PFSK-1 (cell line): ENCODE measurements at regions not wholly inside any gene's neighbourhood (a gene's known extent, or its start where the extent isn't known, plus 50 kb on each side); places are given as distances from the start of the nearest gene placed in this dataset.

Experiments used
- FOXP2 ChIP-seq: optimal IDR thresholded peaks from 2 replicates; pipeline ENCODE3; 2011; ENCODE audit warnings: borderline replicate concordance, control low read depth, inconsistent platforms; ENCODE audit not compliant: insufficient read depth; ENCODE audit errors: extremely low read length, extremely low read depth
- POLR2AphosphoS5 ChIP-seq: IDR thresholded peaks from 2 replicates; pipeline ENCODE4 v1.6.1; 2012; ENCODE audit warnings: low read depth, mild to moderate bottlenecking, control low read depth, low read length, moderate library complexity
- REST ChIP-seq, 2 experiments: IDR thresholded peaks; 2 replicates each; pipeline versions ENCODE4 v1.6.1 to v1.8.0; 2011 to 2012; ENCODE audit warnings: low read depth in 2 of 2, low read length in 2 of 2, control low read depth in 1 of 2, inconsistent platforms in 1 of 2, mild to moderate bottlenecking in 1 of 2, moderate library complexity in 1 of 2; ENCODE audit not compliant: insufficient read depth in 1 of 2
- SIN3A ChIP-seq: IDR thresholded peaks from 2 replicates; pipeline ENCODE4 v1.6.1; 2012; ENCODE audit warnings: mild to moderate bottlenecking, low read length, moderate library complexity, borderline replicate concordance; ENCODE audit not compliant: insufficient read depth
- TAF1 ChIP-seq: IDR thresholded peaks from 2 replicates; pipeline ENCODE4 v1.6.1; 2012; ENCODE audit warnings: low read length, control low read depth, borderline replicate concordance; ENCODE audit not compliant: insufficient read depth

DNA sequence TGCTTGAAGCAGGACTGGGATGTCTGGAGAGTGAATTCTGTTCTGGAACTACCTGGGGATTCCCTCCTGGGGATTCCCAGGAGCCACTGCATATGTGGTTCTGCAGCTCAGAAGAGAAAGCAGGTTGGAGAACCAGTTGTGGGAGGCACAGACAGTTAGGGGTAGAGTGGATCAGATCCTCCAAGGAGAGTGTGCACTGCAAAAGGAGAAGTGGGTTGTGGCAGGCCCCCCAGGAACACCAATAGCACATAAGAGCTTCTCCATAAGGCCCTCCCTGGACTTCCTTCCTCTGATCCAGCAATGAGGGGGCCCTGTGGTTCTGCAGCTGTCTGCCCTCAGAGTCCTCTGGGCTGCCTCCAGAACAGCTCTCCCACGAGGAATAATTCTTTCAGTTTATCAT lies 369.2 kb upstream of the CNR1 start:
- TF ChIP-seq REST (IDR thresholded peaks at IDR 0.05; ENCODE audit: insufficient read depth in 1 of 2, low read depth in 2 of 2, low read length in 2 of 2): no peak
- no peak for TF ChIP-seq SIN3A
- TF ChIP-seq FOXP2: no peak
- no peak for TF ChIP-seq POLR2AphosphoS5
- TF ChIP-seq TAF1: no peak

DNA sequence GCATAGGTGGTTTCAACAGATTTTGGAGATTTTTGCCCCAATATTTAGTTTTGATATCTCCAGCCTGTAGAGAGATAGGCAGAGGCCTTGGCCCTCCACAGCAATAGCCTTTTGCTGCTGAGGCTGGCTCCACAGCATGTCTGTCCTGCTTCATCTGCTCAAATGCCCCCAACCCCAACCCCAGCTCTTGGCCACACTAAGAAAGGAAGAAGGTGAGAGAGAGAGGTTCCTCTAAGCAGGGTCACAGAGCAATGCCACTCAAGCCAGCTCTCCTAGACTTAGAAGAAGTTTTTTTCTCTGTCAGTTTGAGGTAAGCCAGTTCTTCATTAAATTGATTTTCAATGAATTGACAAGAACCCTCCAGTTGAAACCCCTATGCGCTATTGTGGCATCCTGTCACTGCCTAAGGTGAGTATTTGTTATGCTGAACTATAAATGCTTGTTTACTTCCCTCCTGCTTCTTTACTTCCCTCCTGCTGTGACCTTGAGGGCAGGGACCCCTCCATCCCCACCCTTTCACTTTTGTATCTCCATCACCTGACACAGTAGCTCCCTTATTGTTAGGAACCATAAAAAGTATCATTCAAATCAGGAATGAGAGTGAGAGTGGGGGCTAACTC lies 366.2 kb upstream of the CNR1 start:
- no peak for TF ChIP-seq REST (IDR thresholded peaks at IDR 0.05; ENCODE audit: insufficient read depth in 1 of 2, low read depth in 2 of 2, low read length in 2 of 2)
- TF ChIP-seq FOXP2: no peak
- no peak for TF ChIP-seq TAF1
- TF ChIP-seq POLR2AphosphoS5: no peak
- no peak for TF ChIP-seq SIN3A

DNA sequence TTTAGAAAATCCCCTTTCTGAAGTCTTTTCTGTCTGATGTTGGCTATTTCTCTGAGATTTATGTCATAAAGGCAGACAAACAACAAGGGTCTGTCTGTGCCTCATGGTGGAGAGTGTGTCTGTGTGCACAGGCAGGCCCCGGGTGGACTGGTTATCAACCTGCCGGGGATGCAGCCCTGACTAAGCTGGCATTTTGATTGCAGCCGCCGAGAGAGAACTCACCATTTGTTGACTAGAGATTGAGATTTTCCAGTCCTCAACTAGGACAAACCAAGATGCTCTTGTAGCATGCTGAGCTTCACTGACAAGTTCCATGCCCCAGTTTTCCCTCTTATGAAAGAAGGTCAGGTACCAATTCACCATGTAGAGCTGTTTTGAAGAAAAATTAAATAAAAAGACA lies 363.6 kb upstream of the CNR1 start:
- TF ChIP-seq FOXP2: no peak
- TF ChIP-seq SIN3A: no peak
- no peak for TF ChIP-seq TAF1
- TF ChIP-seq POLR2AphosphoS5: no peak
- no peak for TF ChIP-seq REST (IDR thresholded peaks at IDR 0.05; ENCODE audit: insufficient read depth in 1 of 2, low read depth in 2 of 2, low read length in 2 of 2)

DNA sequence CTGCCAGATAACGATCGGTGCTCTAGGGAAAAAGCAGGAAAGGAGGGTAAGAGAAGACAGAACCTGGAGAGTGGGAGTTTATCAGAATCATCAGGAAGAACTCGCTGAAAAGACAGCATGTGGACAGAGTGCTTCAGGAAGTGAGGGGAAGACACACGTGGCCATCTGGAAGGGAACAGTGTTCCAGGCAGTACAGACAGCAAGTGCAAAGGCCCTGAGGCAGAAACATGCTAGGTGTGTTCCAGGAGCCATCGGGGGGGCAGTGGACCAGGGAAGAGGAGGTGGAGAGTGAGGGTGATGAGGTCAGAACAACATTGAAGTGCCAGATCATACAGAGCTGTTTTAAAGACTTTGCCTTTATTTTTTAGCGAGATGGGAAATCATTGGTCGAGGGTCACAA lies 354.3 kb upstream of the CNR1 start:
- TF ChIP-seq FOXP2 (no peak), REST (IDR thresholded peaks at IDR 0.05; ENCODE audit: insufficient read depth in 1 of 2, low read depth in 2 of 2, low read length in 2 of 2) (no peak), TAF1 (no peak), SIN3A (no peak), POLR2AphosphoS5 (no peak)

- TF ChIP-seq REST (IDR thresholded peaks at IDR 0.05; ENCODE audit: insufficient read depth in 1 of 2, low read depth in 2 of 2, low read length in 2 of 2): no peak
- TF ChIP-seq TAF1: no peak
- no peak for TF ChIP-seq SIN3A
- no peak for TF ChIP-seq POLR2AphosphoS5
- no peak for TF ChIP-seq FOXP2
These were observed 353.8 kb upstream of the CNR1 start for GRCh38 chr6:88520017-88520338.
